Liver (tissue), 3 donors: ENCODE measurements at regions not wholly inside any gene's neighbourhood (a gene's known extent, or its start where the extent isn't known, plus 50 kb on each side); places are given as distances from the start of the nearest gene placed in this dataset.

Experiments used
- ATF3 ChIP-seq: IDR thresholded peaks from 2 replicates; pipeline ENCODE4 v1.6.1; 2016; ENCODE audit warnings: antibody characterized with exemption
- CTCF ChIP-seq: fragments of 150-350 bp; IDR thresholded peaks from 2 replicates; pipeline ENCODE4 v1.5.1; 2017; ENCODE audit warnings: improper control_type of control experiment, low read depth, low read length; ENCODE audit not compliant: missing input control
- EGR1 ChIP-seq, 2 donors: IDR thresholded peaks; 2 replicates each; pipeline ENCODE4 v1.6.1; 2016 to 2018; ENCODE audit warnings: antibody characterized with exemption in 2 of 2, low read depth in 2 of 2
- GABPA ChIP-seq, 2 donors: IDR thresholded peaks in 1 of 2; conservative IDR thresholded peaks in 1 of 2; 2 replicates each; pipeline ENCODE4 v1.6.1; 2016; ENCODE audit warnings: antibody characterized with exemption in 2 of 2, mild to moderate bottlenecking in 1 of 2, moderate library complexity in 1 of 2
- JUND ChIP-seq, 2 donors: IDR thresholded peaks; 2 replicates each; pipeline ENCODE4 v1.6.1; 2016; ENCODE audit warnings: antibody characterized with exemption in 2 of 2
- MAX ChIP-seq: IDR thresholded peaks from 2 replicates; pipeline ENCODE4 v1.6.1; 2016; ENCODE audit warnings: antibody characterized with exemption
- REST ChIP-seq: IDR thresholded peaks from 2 replicates; pipeline ENCODE4 v1.6.1; 2016; ENCODE audit warnings: antibody characterized with exemption, mild to moderate bottlenecking
- SP1 ChIP-seq: IDR thresholded peaks from 2 replicates; pipeline ENCODE4 v1.6.1; 2018; ENCODE audit warnings: antibody characterized with exemption, mild to moderate bottlenecking
- YY1 ChIP-seq: IDR thresholded peaks from 2 replicates; pipeline ENCODE4 v1.6.1; 2016; ENCODE audit warnings: antibody characterized with exemption, mild to moderate bottlenecking
- ZBTB33 ChIP-seq: IDR thresholded peaks from 2 replicates; pipeline ENCODE4 v1.6.1; 2016; ENCODE audit warnings: antibody characterized with exemption
- donor health status: healthy.
- donor health status: healthy.

- no peak for TF ChIP-seq CTCF
- no peak for TF ChIP-seq MAX
- no peak for TF ChIP-seq ATF3
- TF ChIP-seq EGR1 (IDR thresholded peaks at IDR 0.05; ENCODE audit: low read depth in 2 of 2), result no peak
- TF ChIP-seq ZBTB33, result no peak
- no peak for TF ChIP-seq REST
- TF ChIP-seq YY1, result no peak
- TF ChIP-seq JUND (IDR thresholded peaks at IDR 0.05), result no peak
- TF ChIP-seq SP1, result no peak
- no peak for TF ChIP-seq GABPA (IDR thresholded peaks at IDR 0.05 in 1 of 2, conservative IDR thresholded peaks at IDR 0.05 in 1 of 2)
Observed at GRCh38 chrX:6666624-6667023, 131.7 kb upstream of the VCX3A start.
